ENCODE measurements at regions not wholly inside any gene's neighbourhood (a gene's known extent, or its start where the extent isn't known, plus 50 kb on each side); places are given as distances from the start of the nearest gene placed in this dataset.

- TF ChIP-seq CTCF (IDR thresholded peaks at IDR 0.05; ENCODE audit: low read depth, low read length, poor library complexity, severe bottlenecking) = no peak
- TF ChIP-seq EZH2phosphoT487 (IDR thresholded peaks at IDR 0.05; ENCODE audit: borderline replicate concordance, low read length) = no peak
These were observed 1002.8 kb upstream of the NR2F2 start for GRCh38 chr15:95327661-95328060.

Data from DOHH2 (cell line).